Neural crest cell (in vitro differentiated cells): ENCODE measurements at regions not wholly inside any gene's neighbourhood (a gene's known extent, or its start where the extent isn't known, plus 50 kb on each side); places are given as distances from the start of the nearest gene placed in this dataset.

ENCODE experiments used
- DNase-seq: peaks from one replicate; pipeline ENCODE4 v3.0.0; 2021; ENCODE audit warnings: low read depth, mixed read lengths, low spot score
- H3K27ac Mint-ChIP-seq: one replicate; pipeline ENCODE4 v1.8.0; 2021; ENCODE audit warnings: mild to moderate bottlenecking, mixed read lengths; ENCODE audit not compliant: unreplicated experiment
- H3K27me3 Mint-ChIP-seq: 2 replicates; pipeline ENCODE4 v1.8.0; 2021; ENCODE audit warnings: low read depth, mild to moderate bottlenecking, mixed read lengths
- H3K36me3 Mint-ChIP-seq: 2 replicates; pipeline ENCODE4 v1.8.0; 2021; ENCODE audit warnings: low read depth, mild to moderate bottlenecking, mixed read lengths
- H3K4me1 Mint-ChIP-seq: 2 replicates; pipeline ENCODE4 v1.8.0; 2021; ENCODE audit warnings: mixed read lengths
- H3K4me3 Mint-ChIP-seq: one replicate; pipeline ENCODE4 v1.8.0; 2021; ENCODE audit warnings: mild to moderate bottlenecking, mixed read lengths
- H3K9me3 Mint-ChIP-seq: 2 replicates; pipeline ENCODE4 v1.8.0; 2021; ENCODE audit warnings: mixed read lengths
- TF ChIP-seq, protein P1 (sequence below): fragments of 200-600 bp; sonication (generic); conservative IDR thresholded peaks from 2 replicates; pipeline ENCODE4 v1.5.0; 2021; ENCODE audit warnings: antibody characterized with exemption, mild to moderate bottlenecking

DNA sequence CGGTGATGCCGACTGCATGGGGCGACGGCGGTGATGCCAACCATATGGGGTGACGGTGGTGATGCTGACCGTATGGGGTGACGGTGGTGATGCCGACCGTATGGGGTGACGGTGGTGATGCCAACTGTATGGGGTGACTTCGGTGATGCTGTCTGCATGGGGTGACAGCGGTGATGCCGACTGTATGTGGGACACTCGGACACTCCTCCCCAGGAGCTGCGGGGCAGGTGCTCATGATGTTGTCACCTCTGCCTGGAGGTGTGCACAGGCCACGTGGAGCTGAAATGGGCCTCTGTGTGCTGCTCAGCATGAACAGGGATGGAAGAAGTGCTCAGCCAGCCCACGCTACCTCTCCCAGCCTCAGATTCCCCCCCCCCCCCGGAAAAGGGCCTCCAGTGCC is 171.8 kb downstream of the OLFM1 start:
- H3K4me1 Mint-ChIP-seq = peaks cover 4% of the 10 kb centered on the region
- H3K9me3 Mint-ChIP-seq = no peaks in the 10 kb centered on the region
- DNase-seq = no peak
- TF ChIP-seq, protein P1, sequence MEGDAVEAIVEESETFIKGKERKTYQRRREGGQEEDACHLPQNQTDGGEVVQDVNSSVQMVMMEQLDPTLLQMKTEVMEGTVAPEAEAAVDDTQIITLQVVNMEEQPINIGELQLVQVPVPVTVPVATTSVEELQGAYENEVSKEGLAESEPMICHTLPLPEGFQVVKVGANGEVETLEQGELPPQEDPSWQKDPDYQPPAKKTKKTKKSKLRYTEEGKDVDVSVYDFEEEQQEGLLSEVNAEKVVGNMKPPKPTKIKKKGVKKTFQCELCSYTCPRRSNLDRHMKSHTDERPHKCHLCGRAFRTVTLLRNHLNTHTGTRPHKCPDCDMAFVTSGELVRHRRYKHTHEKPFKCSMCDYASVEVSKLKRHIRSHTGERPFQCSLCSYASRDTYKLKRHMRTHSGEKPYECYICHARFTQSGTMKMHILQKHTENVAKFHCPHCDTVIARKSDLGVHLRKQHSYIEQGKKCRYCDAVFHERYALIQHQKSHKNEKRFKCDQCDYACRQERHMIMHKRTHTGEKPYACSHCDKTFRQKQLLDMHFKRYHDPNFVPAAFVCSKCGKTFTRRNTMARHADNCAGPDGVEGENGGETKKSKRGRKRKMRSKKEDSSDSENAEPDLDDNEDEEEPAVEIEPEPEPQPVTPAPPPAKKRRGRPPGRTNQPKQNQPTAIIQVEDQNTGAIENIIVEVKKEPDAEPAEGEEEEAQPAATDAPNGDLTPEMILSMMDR = no peak
- no peak overlapping the region for H3K4me3 Mint-ChIP-seq
- H3K27me3 Mint-ChIP-seq = peaks cover 3% of the 10 kb centered on the region
- H3K27ac Mint-ChIP-seq = no peak overlapping the region
- no peaks in the 10 kb centered on the region for H3K36me3 Mint-ChIP-seq

DNA sequence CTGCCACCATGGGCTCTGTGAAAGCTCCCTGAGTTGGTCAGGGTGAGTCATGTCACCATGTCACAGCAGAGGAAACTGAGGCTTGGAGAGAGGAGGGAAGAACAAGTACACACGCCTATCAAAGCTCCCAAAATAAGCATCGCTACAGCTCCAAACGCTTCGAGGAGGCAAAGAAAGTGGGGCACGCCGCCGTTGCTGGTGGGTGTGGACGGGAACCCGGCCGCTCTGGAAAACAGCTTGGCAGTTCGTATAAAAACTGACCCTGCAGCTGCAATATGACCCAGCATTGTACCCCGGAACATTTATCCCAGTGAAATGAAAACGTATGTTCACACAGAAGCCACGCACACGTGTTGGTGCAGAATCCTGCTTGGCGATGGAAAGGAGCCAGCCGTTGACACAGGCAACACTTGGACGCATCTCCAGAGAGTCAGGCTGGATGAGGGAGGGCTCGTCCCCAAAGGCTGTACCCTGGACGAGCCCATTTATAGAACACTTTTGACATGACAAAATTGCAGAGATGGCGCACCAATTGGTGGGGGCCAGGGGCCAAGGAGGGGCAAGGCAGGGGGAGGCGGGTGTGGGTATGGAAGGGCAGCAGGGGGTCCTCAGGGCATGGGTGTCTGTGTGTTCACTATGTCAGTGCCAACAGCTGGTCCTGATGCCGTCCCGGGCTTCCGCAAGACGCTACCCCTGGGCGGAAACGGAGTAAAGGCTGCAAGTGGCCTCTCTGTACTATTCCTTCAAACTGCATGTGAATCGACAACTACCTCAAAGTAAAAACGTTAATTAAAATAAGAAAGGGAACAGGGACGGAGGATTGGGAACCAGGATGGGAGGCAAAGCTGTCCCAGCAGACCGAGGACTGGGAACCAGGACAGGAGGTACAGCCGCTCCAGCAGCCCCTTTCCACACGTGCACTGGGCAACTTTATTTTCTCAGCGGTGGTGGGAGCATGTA is 173.0 kb downstream of the OLFM1 start:
- Mint-ChIP-seq H3K4me3 (no peak overlapping the region), H3K9me3 (no peaks in the 10 kb centered on the region), H3K27me3 (peaks cover 3% of the 10 kb centered on the region), H3K4me1 (peaks cover 4% of the 10 kb centered on the region), H3K36me3 (no peaks in the 10 kb centered on the region), H3K27ac (no peak overlapping the region)
- TF ChIP-seq, protein P1 = no peak
- no peak for DNase-seq

DNA sequence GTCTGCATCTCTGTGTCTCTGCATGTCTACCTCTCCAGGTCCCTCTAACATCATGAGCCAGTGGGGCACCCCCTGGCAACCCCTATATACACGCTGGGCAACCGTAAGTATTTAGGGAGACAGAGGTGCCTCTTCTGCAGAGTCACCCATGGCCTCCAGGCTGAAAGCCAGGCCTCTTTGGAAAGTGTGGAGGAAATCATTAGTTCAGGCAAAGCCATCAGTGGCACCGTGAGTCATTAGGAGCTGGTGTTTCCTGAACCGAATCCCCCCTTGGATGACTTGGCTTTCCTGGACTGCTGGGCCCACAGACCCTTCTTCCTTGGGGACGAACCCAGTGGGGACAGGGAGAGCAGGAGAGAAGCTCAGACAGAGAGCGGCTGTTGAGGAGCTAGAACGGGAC is 174.8 kb downstream of the OLFM1 start:
- no peak for DNase-seq
- TF ChIP-seq, protein P1 = no peak
- Mint-ChIP-seq H3K9me3 (no peaks in the 10 kb centered on the region), H3K27ac (no peak overlapping the region), H3K4me1 (peaks cover 4% of the 10 kb centered on the region), H3K27me3 (peaks cover 3% of the 10 kb centered on the region), H3K4me3 (no peak overlapping the region), H3K36me3 (no peaks in the 10 kb centered on the region)

DNA sequence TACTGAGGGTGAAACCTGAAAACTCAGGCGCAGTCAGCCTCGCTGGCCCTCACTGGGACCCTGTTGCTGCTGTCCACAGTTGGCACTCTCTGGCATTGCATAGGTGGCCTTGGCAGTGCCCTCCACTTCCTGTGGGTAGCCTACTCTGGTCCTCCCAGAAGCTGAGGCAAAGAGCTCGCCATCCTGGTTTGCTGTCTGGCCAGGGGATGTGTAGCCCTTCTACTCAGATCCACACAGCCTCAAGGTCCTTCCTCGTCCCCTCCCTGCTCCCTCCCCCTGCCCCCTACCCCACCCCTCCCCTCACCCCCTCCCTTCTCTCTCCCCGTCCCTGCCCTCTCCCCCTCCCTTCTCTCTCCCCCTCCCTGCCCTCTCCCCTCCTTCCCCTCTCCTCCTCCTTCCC is 176.0 kb downstream of the OLFM1 start:
- no peak for DNase-seq

DNA sequence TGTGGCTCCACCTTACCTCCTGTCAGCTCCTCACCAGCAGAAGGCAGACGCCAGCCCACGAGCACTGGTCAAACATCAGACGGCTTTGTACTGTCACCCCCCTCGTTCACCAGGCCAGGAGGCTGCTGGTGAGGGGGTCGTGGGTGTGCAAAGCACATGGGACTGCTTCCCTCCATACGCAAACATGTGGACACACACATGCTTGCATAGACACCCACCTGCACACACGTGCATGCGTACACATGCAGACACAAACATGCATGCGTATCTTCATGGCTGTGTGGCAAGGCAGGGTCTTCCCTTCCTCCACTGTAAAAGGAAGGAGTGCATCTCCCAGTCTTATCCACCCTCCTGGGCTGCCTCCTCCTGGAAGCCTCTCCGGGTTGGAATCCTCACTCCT is 178.5 kb downstream of the OLFM1 start:
- Mint-ChIP-seq H3K9me3 (no peaks in the 10 kb centered on the region), H3K27me3 (no peaks in the 10 kb centered on the region), H3K4me1 (peaks cover 9% of the 10 kb centered on the region), H3K27ac (no peak overlapping the region), H3K4me3 (no peak overlapping the region), H3K36me3 (no peaks in the 10 kb centered on the region)
- DNase-seq = no peak
- TF ChIP-seq, protein P1 = no peak

More for the DNA sequence above, 176.0 kb downstream of the OLFM1 start:
- Mint-ChIP-seq H3K9me3 (no peaks in the 10 kb centered on the region), H3K4me3 (no peak overlapping the region), H3K27me3 (peaks cover 3% of the 10 kb centered on the region), H3K36me3 (no peaks in the 10 kb centered on the region), H3K27ac (no peak overlapping the region), H3K4me1 (no peaks in the 10 kb centered on the region)
- TF ChIP-seq, protein P1 = no peak
